Stimulated activated naive CD8-positive, alpha-beta T cell treated with anti-CD3 and anti-CD28 coated beads, Interleukin-15, Interleukin-2, amounts not matched to agents 100 U/mL and 50 U/mL, for 24 hours (primary cell): ENCODE measurements at regions not wholly inside any gene's neighbourhood (a gene's known extent, or its start where the extent isn't known, plus 50 kb on each side); places are given as distances from the start of the nearest gene placed in this dataset.

Experiments used
- ATAC-seq: fragments of 150-1000 bp; cut with Tn5 transposase; one replicate; pipeline ENCODE4 v1.10.0; 2021
- DNase-seq: peaks from one replicate; pipeline ENCODE4 v3.0.0; 2021

- DNase-seq (no peak), ATAC-seq (no peak)
Observed at GRCh38 chr7:113825832-113826231, 93.0 kb downstream of the PPP1R3A start.

DNA sequence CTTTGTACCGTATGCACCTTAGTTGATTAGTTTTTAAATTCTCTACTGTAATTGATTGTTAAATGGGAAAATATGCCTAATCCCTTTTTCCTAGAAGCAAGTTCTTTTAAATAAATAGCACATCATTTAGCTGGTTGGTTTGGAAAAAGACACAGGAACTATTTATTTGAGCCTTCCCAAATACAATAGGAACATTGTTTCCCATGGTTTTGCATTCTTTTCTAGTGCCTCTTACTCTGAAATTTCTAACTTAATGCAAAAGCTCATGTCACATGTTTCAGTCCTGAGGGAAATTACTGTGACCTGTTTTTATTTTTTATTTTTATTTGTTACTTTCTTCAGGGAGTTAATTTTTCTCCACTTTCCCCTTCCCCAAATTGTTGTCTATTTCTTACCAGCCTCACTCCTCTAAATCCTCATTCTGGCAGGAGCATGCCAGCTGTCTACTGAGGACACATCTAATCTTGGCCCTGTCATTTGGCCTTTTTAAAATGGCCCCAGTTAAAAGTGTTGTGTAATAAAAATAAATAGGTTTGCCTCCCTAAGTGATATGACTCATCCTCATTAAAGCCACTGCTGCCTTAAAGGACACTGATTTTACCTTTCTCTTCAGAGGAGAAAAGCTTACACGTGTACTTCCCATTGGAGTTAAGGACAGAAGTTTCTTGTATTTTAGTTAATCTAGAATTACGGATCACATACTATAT, 94.5 kb downstream of the PPP1R3A start:
- ATAC-seq (no peak), DNase-seq (no peak)

DNA sequence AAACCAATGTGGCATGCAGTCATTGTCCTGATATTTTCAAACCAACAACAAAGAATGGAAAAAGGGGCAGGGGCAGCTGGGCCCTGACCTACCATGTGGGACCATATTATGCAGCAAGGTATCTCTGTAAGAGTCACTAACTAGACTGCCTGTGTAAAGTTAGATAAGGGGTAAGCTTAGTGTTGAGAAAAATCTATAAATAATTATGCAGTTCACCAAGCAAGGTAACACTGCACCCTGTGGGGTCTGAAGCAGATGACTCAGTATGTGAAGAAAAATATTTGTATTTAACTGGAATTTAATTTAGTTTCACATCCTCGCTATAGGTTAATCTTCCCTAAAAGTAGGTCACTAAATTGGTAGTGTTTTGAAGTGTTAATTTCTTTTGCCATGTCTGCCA, 99.3 kb downstream of the PPP1R3A start:
- ATAC-seq, result no peak

DNA sequence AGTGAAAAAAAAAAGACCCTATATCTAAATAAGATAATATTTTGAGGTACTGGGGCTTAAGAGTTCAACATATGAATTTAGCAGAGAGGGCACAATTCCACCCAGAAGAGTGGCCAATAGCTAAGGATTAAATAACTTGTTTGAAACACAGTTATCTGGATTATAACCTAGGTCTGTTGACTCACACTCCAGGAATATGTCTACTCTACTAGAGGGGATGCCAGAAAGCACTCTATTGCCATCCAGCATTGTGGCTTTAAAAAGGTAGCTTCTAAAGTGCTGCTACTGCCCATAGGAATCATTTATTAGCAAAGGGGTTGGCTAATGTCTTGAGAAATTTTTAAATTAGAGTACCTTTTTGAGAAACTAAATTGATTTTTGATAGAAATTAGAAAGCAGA, 102.2 kb downstream of the PPP1R3A start:
- ATAC-seq (no peak), DNase-seq (no peak)

More for the DNA sequence above, 99.3 kb downstream of the PPP1R3A start:
- no peak for DNase-seq

DNA sequence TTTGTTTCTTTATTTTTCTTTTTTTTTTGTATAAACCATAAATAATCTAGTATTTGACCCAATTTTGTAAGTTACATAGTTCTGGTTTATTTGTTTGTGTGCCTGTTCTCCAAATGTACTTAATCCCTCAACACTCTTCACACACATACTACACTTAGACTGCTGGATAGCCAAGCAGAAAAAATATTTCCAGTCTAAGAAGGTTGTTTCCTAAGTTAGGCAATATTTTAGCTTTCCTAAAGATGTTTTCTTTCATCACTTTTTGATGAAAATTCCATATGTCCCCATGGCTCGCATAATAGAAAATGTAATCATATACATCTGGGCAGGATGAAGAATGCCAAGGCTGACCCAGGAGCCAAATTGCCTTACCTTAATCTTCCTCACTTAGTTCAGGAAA, 105.3 kb downstream of the PPP1R3A start:
- no peak for ATAC-seq
- DNase-seq, result no peak

- DNase-seq (no peak), ATAC-seq (no peak)
Observed at GRCh38 chr7:113812591-113813255, 106.1 kb downstream of the PPP1R3A start.

GRCh38 chr7:113810080-113810744, 108.6 kb downstream of the PPP1R3A start:
- DNase-seq (no peak), ATAC-seq (no peak)

DNA sequence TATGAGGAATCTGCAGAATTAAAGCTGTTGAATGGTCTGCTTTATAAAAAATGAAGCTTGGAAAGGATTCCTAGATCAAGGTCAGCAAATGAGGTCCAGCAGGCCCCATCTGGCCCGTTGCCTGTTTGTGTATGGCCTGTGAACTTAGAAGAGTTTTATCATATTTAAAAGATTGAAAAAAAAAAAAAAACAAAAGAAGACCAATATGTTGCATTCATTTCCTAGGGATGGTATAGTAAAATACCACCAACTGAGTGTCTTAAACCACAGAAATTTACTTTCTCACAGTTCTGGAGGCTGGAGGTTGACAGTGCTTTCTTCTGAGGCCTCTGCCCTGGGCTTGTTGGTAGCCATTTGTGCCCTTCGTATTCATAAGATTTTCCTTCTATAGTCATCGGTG, 109.2 kb downstream of the PPP1R3A start:
- no peak for DNase-seq
- ATAC-seq, result no peak

DNA sequence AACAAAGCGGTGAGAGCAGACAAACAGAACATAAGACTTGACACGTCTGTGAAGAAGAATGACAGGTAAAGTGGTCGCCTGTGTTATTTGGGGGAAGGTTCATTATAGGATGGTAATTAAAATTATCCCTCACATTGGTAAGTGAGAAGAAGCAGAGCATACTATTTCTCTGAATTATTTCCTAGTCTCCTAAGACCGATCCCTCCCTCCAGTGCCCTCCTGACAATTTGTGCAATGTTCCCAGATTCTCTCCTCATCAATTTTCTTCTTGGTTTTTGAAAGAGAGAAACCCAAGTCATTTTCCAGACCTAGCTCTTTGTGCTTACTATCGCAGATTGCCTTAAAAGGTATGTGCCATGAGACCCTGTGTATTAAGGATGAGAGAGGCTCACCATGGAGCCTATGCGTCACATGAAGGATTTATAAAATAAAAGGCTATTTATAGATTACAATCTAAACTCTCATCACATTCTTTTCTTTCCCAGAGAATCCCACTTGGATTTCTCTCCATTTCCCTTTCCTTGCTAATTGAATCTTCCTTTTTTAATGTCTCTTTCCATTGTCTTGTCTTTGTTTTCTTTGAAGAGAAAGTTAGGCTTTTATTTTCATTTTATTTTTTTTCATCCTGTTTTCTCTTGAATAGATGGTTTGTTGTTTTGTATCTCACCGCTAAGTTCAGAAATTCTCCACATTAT, 112.0 kb downstream of the PPP1R3A start:
- DNase-seq, result no peak
- ATAC-seq, result no peak

DNA sequence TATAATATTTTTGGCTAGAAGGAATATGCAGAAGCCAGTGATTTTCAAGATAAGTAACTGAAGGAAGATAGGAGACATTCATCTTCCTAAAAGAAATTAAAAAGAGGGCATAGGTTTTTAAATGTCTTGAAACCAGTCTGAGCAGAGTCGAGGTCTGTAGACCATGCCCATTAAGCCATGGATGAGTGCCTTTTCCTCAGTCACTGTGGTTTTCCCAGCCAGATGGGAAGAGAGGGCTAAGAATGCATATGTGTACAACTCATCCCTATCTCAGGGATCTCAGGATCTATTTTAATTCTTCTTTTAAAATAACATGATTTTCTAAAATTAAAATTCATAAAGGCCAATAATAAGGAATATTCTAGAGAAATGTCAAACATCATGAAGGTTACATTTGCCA, 112.8 kb downstream of the PPP1R3A start:
- ATAC-seq (no peak), DNase-seq (no peak)

DNA sequence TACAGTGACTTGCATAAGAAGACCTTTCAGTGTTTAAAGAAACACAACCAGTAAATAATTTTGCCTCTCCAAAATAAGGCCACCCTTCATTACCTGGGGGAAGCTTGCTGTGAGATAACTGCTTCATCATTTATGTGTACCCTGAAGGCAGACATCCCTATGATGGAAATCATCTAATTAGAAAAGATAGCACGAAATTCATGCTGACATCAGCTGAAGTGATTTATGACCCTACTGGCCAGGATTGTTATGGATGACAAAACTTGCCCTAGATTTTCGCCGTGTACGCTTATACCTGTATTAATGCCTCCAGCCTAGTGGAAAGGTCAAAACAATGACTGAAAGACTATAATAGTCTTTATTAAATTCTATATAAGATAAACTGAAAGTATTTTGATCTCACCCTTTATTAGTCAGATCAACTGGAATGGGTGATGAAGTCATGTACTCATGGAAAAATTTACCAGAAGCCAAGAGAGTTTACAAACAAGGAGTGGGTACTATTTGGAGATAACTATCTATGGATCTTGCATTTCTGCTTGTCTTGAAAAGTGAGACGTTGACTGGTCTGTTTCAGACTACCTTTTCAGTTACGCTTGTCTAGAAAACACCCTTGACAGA, 114.2 kb downstream of the PPP1R3A start:
- DNase-seq (no peak), ATAC-seq (no peak)

DNA sequence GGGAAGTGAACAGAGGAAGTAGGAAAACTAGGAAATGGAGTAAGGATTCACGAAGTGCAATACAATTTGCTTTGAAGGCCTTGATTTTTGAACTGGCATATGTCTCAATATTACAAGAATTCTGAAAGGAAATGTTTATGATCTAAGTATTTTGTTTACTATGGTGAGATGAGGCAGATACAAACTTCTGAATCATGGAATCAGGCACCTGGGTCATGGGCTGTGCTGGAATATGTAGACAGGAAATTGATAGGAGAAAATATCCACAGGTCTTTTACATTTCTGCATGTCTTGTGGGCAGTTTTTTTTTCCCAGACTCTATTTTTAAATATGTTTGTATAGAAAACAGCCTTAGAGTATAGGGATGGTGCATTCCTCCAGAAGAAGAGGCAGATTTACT, 117.1 kb downstream of the PPP1R3A start:
- DNase-seq (no peak), ATAC-seq (no peak)

DNA sequence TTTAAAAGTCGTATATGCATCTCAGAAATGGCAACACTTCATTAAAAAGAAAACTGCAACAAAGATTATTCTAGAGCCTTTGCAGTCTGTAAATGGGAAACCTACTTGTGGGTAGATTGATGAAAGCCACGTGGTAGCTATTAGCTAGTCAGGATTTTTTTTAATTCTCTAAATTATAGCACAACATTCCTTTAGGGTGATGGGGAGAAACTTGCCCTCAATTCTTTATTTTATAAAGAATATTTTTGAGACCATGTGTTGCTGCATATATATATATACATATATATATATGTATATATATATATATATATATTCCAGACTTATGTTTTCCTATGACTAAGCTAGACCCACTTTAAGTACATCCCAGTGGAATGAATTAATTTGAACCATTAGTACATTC, 118.0 kb downstream of the PPP1R3A start:
- no peak for ATAC-seq
- no peak for DNase-seq

DNA sequence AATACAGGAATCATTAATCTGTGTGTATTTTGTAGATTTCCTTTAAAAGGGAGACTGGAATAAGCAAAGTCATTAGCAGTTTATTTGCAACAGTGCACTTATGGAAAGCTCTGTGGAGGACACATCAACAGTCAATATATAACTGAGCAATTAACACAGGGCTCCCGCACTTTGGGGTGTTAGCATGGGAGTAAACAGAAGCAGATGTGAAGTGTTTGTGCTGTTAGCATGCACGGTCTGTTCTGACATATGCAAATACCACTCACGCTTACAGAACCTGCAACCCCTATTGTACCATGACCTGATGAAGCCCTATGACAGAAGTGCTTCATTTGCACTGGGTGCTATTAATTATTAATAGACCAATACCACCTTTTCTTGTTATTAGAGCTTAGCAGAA, 118.9 kb downstream of the PPP1R3A start:
- ATAC-seq, result no peak
- DNase-seq, result no peak

DNA sequence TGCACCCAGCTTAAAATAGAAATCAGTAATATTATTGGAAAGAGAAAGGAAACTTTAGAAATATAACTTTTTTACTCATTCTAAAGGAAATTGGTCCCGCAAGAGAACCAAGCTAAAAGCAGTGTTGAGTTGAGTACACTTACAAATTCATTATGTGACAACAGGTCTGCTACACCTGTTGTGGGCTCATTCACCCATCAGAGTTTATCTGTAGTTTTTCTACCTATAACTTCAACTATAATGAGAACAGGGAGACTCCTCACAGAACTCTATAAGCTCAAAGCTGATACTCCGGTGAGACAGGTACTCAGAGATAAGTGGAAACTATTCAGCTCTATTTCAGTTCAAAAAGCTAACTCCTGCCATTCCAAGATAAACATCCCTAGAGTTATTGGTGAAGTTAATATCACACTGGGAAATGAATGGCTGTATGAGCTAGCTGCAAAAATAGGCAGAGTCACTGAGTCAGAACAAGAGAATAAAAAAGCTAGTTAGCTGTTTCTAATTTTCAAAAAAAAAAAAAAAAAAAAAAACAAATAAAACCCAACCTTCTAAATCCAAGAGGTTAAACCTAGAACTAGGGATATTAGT, 121.3 kb downstream of the PPP1R3A start:
- no peak for ATAC-seq
- no peak for DNase-seq

DNA sequence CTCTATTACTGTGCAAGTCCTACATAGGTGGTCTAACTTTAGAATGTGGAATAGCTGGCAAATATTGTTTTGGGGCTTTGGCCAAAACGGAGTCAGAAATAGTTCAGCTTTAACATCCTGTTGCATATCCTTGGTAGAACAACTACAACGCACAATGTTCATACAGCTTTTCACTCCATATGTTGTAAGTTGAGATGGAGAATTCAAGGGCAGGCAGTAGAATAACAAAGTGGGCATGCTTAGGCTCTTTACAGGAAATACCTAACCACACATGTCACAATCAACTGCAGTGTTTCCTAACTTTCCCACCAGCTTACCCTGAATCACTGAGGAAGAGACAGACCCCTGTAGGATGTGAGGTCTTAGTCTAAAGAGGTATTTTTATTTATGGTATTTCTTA, 122.3 kb downstream of the PPP1R3A start:
- ATAC-seq, result no peak
- DNase-seq, result no peak

- no peak for ATAC-seq
- no peak for DNase-seq
Observed at GRCh38 chr7:113794573-113794972, 124.2 kb downstream of the PPP1R3A start.

GRCh38 chr7:113793171-113793570, 125.6 kb downstream of the PPP1R3A start:
- no peak for ATAC-seq

GRCh38 chr7:113790025-113790424, 128.8 kb downstream of the PPP1R3A start:
- DNase-seq, result no peak
- no peak for ATAC-seq

More at GRCh38 chr7:113793171-113793570, 125.6 kb downstream of the PPP1R3A start:
- DNase-seq, result no peak

DNA sequence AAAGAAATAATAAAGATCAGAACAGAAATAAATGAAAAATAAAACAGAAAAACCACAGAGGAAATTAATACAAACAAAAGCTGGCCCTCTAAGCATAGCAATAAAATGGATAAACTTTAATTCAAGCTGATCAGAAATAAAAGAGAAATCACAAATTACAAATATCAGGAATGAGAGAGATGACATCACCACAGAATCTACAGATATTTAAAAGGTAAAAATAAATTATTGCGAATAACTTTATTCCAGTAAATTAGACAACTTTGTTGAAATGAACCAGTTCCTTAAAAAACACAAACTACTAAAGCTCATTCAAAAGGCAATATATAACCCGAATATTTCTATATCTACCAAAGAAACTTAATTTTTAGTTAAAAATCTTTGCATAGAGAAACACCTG, 131.7 kb downstream of the PPP1R3A start:
- no peak for ATAC-seq
- DNase-seq, result no peak

GRCh38 chr7:113784956-113785355, 133.9 kb downstream of the PPP1R3A start:
- ATAC-seq (no peak), DNase-seq (no peak)

DNA sequence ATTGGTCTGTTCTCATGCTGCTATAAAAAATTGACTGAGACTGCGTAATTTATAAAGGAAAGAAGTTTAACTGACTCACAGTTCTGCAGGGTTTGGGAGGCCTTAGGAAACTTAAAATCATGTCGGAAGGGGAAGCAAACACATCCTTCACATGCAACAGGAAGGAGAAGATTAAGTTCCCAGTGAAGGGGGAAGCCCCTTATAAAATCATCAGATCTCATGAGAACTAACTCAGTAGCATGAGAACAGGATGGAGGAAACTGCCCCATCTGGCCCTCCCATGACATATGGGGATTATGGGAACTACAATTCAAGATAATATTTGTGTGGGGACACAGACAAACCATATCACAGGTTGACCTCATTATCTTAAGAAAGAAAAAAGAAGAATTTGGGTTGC, 134.5 kb downstream of the PPP1R3A start:
- DNase-seq, result no peak
- ATAC-seq, result no peak
